SIG-M5 treated with dmso at 0.1 percent for 504 hours (cell line): ENCODE measurements at regions not wholly inside any gene's neighbourhood (a gene's known extent, or its start where the extent isn't known, plus 50 kb on each side); places are given as distances from the start of the nearest gene placed in this dataset.

Experiments used
- DNase-seq: peaks from one replicate; lab custom pipeline; 2025; ENCODE audit not compliant: unreplicated experiment; lab: John Stamatoyannopoulos, UW

DNA sequence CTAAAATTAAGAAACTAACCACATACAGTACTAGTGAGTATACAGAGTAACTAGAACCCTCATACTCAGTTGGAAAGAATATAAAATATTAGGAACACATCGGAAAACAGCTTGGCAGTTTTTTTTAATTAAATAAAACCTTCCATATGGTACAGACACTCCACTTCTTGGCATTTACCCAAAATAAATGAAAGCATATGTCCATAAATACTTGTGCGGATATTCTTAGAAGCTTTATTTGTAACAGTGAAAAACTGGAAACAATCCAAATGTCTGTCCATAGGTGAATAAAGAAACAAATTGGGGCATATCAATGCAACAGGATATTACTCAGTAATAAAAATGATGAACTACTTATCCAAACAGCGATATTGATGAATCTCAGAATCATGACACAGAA is 410.0 kb downstream of the HTR7 start:
- DNase-seq = no peak

DNA sequence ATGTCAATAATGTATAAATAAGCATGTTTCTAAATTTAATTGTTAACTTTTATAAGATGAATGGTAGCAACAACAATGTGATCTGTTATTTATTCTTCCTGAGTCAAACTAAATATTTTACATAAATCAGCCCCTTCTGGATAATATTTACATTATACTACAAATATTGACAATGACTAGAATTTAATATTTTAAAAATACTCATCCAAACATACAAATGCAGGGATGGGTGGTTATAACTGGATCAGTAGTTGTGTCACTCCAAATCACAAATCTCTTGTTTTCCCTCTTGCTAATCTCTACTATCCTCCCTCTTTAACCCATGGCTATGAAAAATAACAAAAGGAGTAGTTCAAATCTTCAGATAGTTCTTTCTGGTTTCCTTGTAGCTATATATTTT is 407.0 kb downstream of the HTR7 start:
- no peak for DNase-seq

GRCh38 chr10:90451283-90451682 is 406.6 kb downstream of the HTR7 start:
- DNase-seq = no peak

DNA sequence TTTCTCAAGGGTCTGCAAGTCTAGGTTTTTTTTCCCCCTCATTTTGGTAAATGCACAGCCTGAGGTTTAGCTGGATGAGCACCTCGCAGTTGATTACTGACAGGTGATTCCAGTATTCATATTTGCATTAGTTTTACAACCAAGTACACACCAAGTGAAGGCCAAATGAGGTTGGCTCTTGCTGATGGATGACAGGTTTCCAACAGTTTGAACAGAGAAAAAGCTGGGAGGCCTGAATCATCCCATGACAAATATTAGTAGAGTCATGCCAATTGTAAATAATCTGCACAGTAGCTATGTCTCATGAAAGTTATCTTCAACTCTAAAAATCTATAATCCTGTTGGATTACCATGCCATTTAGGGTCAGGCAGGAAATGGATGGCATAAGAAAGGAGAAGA is 399.8 kb downstream of the HTR7 start:
- no peak for DNase-seq

DNA sequence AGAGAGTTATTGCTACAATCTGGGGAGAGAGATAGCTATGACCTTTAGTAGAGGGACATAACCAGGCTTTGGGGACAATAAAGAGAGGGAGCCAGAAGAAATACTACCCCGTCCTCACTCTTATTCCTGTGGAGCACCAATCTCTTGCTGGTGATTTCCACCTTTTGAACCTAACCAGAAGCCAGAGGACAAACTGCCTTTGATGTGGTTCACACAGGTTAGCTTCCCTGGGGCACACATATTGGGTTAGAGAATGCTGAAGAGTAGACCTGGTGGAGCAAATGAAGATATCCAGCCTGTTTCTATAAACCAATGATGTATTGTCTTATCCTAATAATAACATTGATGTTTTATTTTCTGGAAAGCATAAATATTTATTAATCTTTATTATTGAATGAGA is 399.3 kb downstream of the HTR7 start:
- no peak for DNase-seq

GRCh38 chr10:90461437-90462155 is 396.2 kb downstream of the HTR7 start:
- DNase-seq = no peak

DNA sequence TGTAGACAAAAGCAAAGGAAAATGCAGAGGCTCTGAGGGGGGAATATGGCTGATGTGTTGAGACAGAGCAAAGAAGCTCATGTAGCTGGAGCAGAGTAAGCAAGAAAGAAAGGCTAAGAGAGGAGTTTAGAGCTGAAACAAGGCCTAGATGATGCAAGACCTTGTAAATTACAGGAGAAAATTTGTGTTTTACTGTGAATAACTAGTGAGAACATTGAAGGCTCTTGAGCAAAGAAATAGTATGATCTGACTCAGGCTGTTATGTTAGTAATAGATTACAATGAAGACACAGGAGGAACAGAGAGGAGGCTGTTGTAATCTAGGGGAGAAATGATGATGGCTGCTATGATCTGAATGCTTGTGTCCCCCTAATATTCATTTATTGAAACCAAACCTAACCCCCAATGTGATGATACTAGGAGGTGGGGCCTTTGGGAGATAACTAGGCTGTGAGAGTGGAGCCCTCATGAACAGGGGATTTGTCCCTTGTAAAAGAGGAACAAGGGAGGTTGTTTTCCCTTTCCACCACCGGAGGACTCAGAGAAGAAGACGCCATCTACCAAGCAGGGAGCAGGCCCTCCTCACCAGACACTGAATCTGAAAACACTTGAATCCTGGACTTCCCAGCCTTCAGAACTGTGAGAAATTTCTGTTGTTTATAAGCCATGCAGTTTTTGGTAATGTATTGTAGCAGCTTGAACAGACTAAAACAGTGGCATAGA is 394.9 kb downstream of the HTR7 start:
- DNase-seq = no peak

DNA sequence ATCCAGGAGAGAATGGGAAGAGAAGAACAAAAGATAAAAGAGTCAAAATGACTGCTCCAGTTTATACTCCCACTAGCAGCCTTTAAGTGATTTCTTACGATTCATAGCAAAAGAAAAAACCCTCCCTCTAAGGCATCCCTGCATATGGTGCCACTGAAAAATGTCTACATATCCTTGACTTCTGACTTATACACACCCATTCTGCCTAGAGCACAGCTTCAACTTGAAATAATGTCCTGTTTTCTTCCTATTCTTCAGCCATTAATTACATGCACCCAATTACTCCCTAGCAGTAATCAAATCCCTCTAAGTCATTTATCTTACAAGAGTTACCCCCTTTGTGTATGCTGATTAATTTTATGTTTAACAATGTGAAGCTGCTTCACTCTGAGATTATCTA is 393.5 kb downstream of the HTR7 start:
- no peak for DNase-seq

DNA sequence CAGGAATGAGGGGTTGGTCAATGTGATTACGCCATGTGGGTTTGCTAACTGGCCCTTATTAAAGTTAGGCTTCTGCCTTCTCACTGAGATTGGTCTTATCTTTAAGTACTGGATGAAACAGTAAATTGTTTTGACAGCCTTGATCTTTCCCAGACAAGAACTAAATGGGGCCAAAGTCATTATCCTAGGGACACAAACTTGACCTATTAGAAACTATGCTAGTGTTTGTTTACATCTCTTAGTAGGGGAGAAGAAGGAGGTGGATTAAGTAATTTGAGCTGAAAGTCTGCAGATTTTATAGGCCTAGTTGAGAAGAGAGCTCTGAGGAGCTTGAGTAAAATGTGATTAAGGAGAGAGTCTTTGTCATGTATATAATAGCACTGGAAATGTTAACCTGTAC is 386.9 kb downstream of the HTR7 start:
- DNase-seq = no peak

DNA sequence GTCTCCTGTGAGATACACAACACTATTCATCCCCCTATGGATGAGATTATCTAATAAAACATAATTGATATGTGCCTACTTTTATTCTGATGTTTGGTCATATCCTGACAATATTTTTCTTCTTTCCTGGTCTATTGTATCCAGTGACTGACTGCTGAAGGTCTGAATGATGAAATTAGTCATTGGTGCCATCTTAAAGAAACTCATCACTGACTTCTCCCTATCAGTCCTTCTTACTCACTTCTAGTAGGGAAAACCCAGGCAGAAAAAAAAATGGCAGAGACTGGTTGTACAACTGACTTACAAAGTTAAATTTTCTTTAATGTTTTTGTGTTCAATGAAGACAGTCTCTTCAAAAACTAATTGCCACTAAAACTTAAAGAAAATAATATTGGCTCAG is 377.4 kb downstream of the HTR7 start:
- no peak for DNase-seq

- DNase-seq = no peak
Measured at GRCh38 chr10:90481326-90481923, 376.4 kb downstream of the HTR7 start.

DNA sequence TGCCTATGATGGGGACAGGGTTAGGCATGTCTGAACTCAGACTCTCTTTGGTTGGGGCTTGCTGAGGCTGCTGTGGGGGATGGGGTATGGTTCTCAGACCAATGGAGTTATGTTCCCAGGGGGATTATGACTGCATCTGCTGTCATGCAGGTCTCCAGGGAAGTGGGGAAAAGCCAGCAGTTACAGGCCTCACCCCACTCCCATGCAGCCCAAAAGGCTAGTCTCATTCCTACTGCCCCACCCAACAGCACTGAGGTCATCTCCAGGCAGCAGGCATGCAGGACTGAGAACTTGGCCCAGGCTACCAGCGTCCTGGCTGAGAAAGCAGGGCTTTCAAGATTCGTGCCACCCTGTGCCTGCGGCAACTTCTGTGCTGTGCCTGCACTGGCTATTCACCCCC is 373.3 kb downstream of the HTR7 start:
- DNase-seq = no peak

DNA sequence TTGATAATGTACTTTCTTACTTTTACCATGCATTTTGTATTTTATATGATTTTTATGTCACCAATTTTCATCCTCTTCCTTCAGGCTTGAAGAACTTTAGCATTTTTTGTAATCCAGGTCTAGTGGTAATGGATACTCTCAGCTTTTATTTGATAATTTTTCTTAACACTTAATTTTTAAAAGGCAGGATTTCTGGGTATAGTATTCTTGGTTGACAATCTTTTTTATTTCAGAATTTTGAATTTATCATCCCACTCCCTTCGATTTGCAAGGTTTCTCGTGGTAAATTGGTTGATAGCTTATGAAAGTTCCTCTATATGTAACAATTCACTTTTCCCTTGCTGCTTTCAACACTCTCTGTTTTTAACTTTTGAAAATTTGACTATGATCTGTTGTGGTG is 363.7 kb downstream of the HTR7 start:
- DNase-seq = no peak

- DNase-seq = no peak
Measured at GRCh38 chr10:90504172-90504571, 353.7 kb downstream of the HTR7 start.

DNA sequence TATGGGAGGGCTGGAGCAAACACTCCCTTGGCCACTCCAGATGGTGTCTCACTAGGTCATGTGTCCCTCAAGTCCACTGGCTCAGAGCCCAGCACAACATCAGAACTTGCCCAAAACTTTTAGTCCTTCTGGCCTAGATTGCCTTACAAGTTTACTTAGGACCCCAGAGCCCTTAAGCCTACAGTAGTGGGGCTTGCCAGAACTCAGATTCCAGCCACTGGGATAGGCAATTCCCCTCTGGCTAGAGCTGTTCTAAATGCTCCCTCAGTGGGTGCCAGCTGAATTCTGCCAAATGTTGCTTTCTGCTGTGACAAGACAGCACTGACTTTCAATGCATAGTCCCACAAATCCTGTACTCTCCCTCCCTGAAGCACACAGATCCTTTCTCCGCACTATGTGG is 331.1 kb downstream of the HTR7 start:
- no peak for DNase-seq

- no peak for DNase-seq
Measured at GRCh38 chr10:90530521-90530920, 327.3 kb downstream of the HTR7 start.

- no peak for DNase-seq
Measured at GRCh38 chr10:90557385-90557784, 300.5 kb downstream of the HTR7 start.

DNA sequence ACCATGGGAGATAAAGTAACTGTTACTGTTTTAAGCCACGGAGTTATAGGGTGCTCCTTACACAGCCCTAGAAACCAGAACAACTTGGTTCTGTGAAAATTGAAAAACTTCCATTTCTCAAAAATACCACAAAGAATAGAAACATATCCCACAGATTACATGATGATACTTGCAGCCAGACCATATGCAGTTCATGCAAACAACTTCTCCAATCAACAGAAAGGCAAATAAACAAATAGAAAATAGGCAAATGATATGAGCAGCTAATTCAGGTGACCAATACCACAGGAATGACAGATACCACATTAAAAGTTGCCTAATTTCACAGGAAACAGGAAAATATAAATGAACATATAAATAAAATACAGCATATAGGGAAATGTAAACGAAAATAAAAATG is 297.5 kb downstream of the HTR7 start:
- DNase-seq = no peak

- no peak for DNase-seq
Measured at GRCh38 chr10:90561666-90562065, 296.2 kb downstream of the HTR7 start.

DNA sequence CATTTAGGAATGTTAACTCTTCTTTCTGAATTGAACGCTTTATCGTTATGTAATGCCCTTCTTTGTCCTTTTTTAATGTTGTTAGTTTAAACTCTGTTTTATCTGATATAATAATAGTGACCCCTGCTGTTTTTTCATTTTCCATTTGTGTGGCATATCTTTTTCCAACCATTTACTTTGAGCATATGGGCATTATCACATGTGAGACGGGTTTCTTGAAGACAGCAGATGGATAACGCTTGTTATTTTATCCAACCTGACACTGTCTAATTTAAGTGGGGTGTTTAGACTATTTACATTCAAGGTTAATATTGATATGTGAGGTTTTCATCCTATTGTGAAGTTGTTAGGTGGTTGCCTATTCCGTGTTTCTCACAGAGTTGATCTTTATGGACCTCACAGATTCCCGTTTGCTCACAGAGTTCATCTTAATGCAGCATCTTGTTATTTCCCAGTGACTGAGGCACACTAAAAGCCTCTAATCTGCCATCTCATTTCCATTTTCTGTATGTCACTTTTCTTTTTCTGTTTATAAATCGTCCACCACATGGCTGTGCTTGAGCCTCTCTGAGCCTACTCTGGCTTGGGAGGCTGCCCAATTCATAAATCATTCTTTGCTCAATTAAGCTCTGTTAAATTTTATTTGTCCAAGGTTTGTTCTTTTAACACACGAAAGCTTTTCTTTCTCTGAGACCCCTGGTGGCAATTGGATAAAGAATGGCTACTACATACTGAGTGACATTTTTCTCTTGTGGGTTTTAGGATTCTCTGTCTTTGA is 286.2 kb downstream of the HTR7 start:
- DNase-seq = no peak

DNA sequence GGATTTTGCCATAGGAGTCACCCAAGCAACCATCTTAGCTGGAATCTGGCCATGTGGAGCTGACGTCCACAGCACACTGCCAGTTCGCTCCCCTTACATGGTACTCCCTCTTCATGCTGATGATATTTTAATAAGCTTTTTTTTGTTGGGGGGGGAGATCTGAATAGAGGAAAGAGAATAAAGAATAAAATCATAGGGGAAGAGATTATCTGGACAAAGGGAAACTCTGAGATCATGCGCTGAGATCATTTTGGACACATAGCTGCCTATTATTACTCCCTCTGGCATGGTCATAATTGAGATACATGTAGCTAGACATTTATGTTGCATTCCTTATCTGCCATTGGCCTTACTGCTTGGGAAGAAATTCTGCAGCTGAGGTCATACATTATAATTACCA is 282.7 kb downstream of the HTR7 start:
- DNase-seq = no peak

DNA sequence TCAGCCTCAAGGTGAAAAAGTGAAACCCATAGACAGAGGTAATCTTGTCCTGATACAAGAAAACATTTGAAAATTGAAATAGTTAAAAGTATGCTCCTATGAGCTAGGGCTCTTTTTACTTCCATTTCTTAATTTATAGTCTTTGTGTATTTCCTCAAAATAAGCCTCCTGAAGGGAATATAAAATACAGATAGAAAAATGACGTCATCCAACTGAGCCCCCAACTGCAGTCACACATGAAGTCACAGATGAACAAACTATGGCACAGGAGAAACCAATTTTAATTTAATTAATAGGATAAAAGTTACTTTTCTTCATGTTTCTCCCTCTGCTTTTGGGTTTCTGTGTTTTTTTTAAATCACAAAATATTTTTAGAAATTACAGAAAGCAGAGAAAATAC is 280.3 kb downstream of the HTR7 start:
- no peak for DNase-seq
